HepG2 (cell line): ENCODE measurements at regions not wholly inside any gene's neighbourhood (a gene's known extent, or its start where the extent isn't known, plus 50 kb on each side); places are given as distances from the start of the nearest gene placed in this dataset.

Experiments used
- ATAC-seq: fragments of 200-7000 bp; cut with Tn5 transposase; 3 replicates; pipeline ENCODE4 v1.9.1; 2020; ENCODE audit warnings: mild to moderate bottlenecking, moderate library complexity
- BruUV-seq: library from RNA; stranded (reverse); fragments of 400-500 nt; replicated peaks from 2 replicates; lab custom pipeline; 2021; lab: Mats Ljungman, UMichigan
- CTCF ChIA-PET: fragments of 300-600 bp; formaldehyde crosslinking; extraction: SDS; loops from one replicate; lab custom pipeline; 2021; ENCODE audit warnings: low total read pairs, inconsistent platforms, low intra/inter-chr PET ratio; lab: Yijun Ruan, JAX
- POLR2A ChIA-PET: fragments of 350-600 bp; sonication (Branson Sonifier 250); formaldehyde crosslinking; loops from one replicate; lab custom pipeline; 2020; ENCODE audit warnings: antibody characterized with exemption, inconsistent platforms; lab: Yijun Ruan, JAX
- DNase-seq: peaks from one replicate; pipeline ENCODE4 v3.0.0-alpha.2; 2015; ENCODE audit warnings: low spot score
- FAIRE-seq: peaks from 3 replicates; lab custom pipeline; 2011; peaks lifted over from hg19 to GRCh38; lab: Jason Lieb, UNC
- H2AFZ ChIP-seq: one replicate; pipeline ENCODE4 v1.6.1; 2011; ENCODE audit warnings: low read length, inconsistent platforms
- H3K27ac ChIP-seq: fragments of 300-600 bp; 3 replicates; pipeline ENCODE4 v1.8.0; 2011; ENCODE audit warnings: mixed run types, mild to moderate bottlenecking, mixed read lengths, low read length, inconsistent platforms; ENCODE audit not compliant: insufficient read depth; ENCODE audit errors: extremely low read length
- H3K27me3 ChIP-seq, 2 experiments: fragments of 200-600 bp in 1 of 2; 2 replicates in 1 of 2; 3 replicates in 1 of 2; pipeline versions ENCODE4 v1.6.0 to v1.8.0; 2011; ENCODE audit warnings: low read length in 2 of 2, mild to moderate bottlenecking in 2 of 2, moderate library complexity in 2 of 2, inconsistent platforms in 1 of 2; ENCODE audit not compliant: insufficient read depth in 2 of 2, control insufficient read depth in 1 of 2
- H3K36me3 ChIP-seq, 2 experiments: fragments of 200-600 bp in 1 of 2; replicated peaks in 1 of 2; 2 replicates in 1 of 2; 3 replicates in 1 of 2; pipeline versions ENCODE4 v1.5.1 to v1.8.0; 2011; ENCODE audit warnings: low read length in 2 of 2, inconsistent platforms in 1 of 2; ENCODE audit not compliant: insufficient read depth in 2 of 2, control insufficient read depth in 1 of 2
- H3K4me1 ChIP-seq: 2 replicates; pipeline ENCODE4 v1.5.1; 2012; ENCODE audit warnings: low read length, inconsistent platforms; ENCODE audit not compliant: insufficient read depth
- H3K4me2 ChIP-seq: 2 replicates; pipeline ENCODE4 v1.6.0; 2011; ENCODE audit warnings: low read depth, low read length, inconsistent platforms
- H3K4me3 ChIP-seq, 3 experiments: fragments of 200-600 bp in 1 of 3; sonication (generic), shearing (Covaris generic) in 1 of 3; replicated peaks in 1 of 3; 2 replicates each; pipeline ENCODE4 v1.5.1; 2011 to 2016; ENCODE audit warnings: low read length in 3 of 3, inconsistent platforms in 2 of 3, low read depth in 2 of 3, mild to moderate bottlenecking in 2 of 3, control low read depth in 1 of 3, mixed read lengths in 1 of 3; ENCODE audit not compliant: insufficient read depth in 1 of 3
- H3K79me2 ChIP-seq: one replicate; pipeline ENCODE4 v1.6.1; 2011; ENCODE audit warnings: low read length, inconsistent platforms; ENCODE audit not compliant: insufficient read depth
- H3K9ac ChIP-seq: 2 replicates; pipeline ENCODE4 v1.6.0; 2011; ENCODE audit warnings: mild to moderate bottlenecking, low read depth, low read length, inconsistent platforms; ENCODE audit not compliant: insufficient read depth
- H3K9me3 ChIP-seq: 2 replicates; pipeline ENCODE4 v1.5.1; 2012; ENCODE audit warnings: mild to moderate bottlenecking, low read length
- H4K20me1 ChIP-seq: 2 replicates; pipeline ENCODE4 v1.6.0; 2011; ENCODE audit warnings: inconsistent platforms, mild to moderate bottlenecking, low read length, moderate library complexity; ENCODE audit not compliant: insufficient read depth
- AGO1 ChIP-seq: fragments of 200-400 bp; formaldehyde crosslinking; IDR thresholded peaks from 2 replicates; pipeline ENCODE4 v1.6.1; 2017; ENCODE audit warnings: mild to moderate bottlenecking, low read depth, low read length, moderate library complexity; ENCODE audit not compliant: poor library complexity, severe bottlenecking
- CEBPB ChIP-seq: IDR thresholded peaks from 2 replicates; pipeline ENCODE4 v1.6.1; 2011; ENCODE audit warnings: low read depth, low read length, improper control_type of control experiment, borderline replicate concordance
- FOXP4 ChIP-seq: sonication (generic); formaldehyde crosslinking; IDR thresholded peaks from 2 replicates; pipeline ENCODE4 v1.4.0; 2020; ENCODE audit warnings: missing genetic modification reagents
- ZXDC ChIP-seq: sonication (generic); formaldehyde crosslinking; IDR thresholded peaks from 2 replicates; pipeline ENCODE4 v1.5.0; 2020; ENCODE audit warnings: mild to moderate bottlenecking, missing genetic modification reagents
- WGBS: methylation state at CpG from one replicate; pipeline ENCODE4 v1.1.6; 2017; ENCODE audit warnings: low lambda C conversion rate; 5-methylcytosine and 5-hydroxymethylcytosine counted together
- in situ Hi-C: cut with HindIII; loops from 2 replicates; pipeline ENCODE4 v1.10.0; 2017; ENCODE audit warnings: low pct_unique_long_range_greater_than_20kb; ENCODE audit not compliant: extremely low pct_ligation_motif_present
- intact Hi-C: fragments of 100-400 bp; cut with micrococcal nuclease; formaldehyde crosslinking; loops from one replicate; pipeline ENCODE4 v1.10.0; 2022; ENCODE audit not compliant: unreplicated experiment

GRCh38 chr10:28862219-28862618, 184.9 kb downstream of the BAMBI start (continued):
- TF ChIP-seq ZXDC (CRISPR knock-in tag) (no peak), FOXP4 (CRISPR knock-in tag) (no peak)
- TF ChIP-seq, all 625 proteins: peak for 0

- H3K9me3 ChIP-seq = no peaks in the 10 kb centered on the region
- no peak overlapping the region for H3K4me3 ChIP-seq
- DNase-seq (no peak), FAIRE-seq (no peak)
- no peaks in the 10 kb centered on the region for H4K20me1 ChIP-seq
- intact Hi-C loops = loop anchor here (10.0 kb wide), 1 partner anchor 65 kb away; no protein-coding TSS in a partner anchor
- no peak overlapping the region for H3K9ac ChIP-seq
- no peak overlapping the region for H3K27ac ChIP-seq
- H2AFZ ChIP-seq = no peak overlapping the region
- in situ Hi-C loops = no loop called here
- BruUV-seq = no TSS peak
- peak; percentile 60 for TF ChIP-seq CEBPB
- no peak for TF ChIP-seq AGO1
- TF ChIP-seq, all 625 proteins: peak for 1
- POLR2A ChIA-PET = no interaction called here
- CTCF ChIA-PET = no interaction called here
- peaks cover 42% of the 10 kb centered on the region for H3K4me1 ChIP-seq
- H3K4me2 ChIP-seq = no peak overlapping the region
- no peak for ATAC-seq
- no peaks in the 10 kb centered on the region for H3K79me2 ChIP-seq
- no peaks in the 10 kb centered on the region for H3K36me3 ChIP-seq
- WGBS = 9% methylated on average over 5 of the region's 5 CpGs
- no peaks in the 10 kb centered on the region for H3K27me3 ChIP-seq
Observed at GRCh38 chr10:28869606-28870201, 192.4 kb downstream of the BAMBI start.
